ENCODE measurements at regions not wholly inside any gene's neighbourhood (a gene's known extent, or its start where the extent isn't known, plus 50 kb on each side); places are given as distances from the start of the nearest gene placed in this dataset.

GRCh38 chr1:37131281-37131680, 97.0 kb upstream of the GRIK3 start:
- Histone ChIP-seq H3K4me3 (no peak overlapping the region), H3K36me3 (no peaks in the 10 kb centered on the region), H3K27me3 (peaks cover 0 to 35% (median 5%) of the 10 kb centered on the region in 3 donors), H3K27ac (no peak overlapping the region), H3K9me3 (no peaks in the 10 kb centered on the region), H3K4me1 (no peaks in the 10 kb centered on the region)
- intact Hi-C loops (cut with DNase I) = no loop called here
- TF ChIP-seq EP300 (IDR thresholded peaks at IDR 0.05) = no peak
- no peak for TF ChIP-seq POLR2A (IDR thresholded peaks at IDR 0.05)
- no peak for TF ChIP-seq POLR2AphosphoS5 (IDR thresholded peaks at IDR 0.05)
- no peak for TF ChIP-seq CTCF (IDR thresholded peaks at IDR 0.05)
- no peak for DNase-seq
- 34 to 64% methylated on average over 5 of the region's 5 CpGs for WGBS, 2 donors

- H3K27ac ChIP-seq = no peak overlapping the region
- intact Hi-C loops (cut with DNase I) = no loop called here
- H3K27me3 ChIP-seq = peaks cover 0 to 37% (median 5%) of the 10 kb centered on the region in 3 donors
- 70 to 73% methylated on average over 19 of the region's 19 CpGs for WGBS, 2 donors
- H3K36me3 ChIP-seq = no peaks in the 10 kb centered on the region
- TF ChIP-seq POLR2AphosphoS5 (IDR thresholded peaks at IDR 0.05) (no peak), POLR2A (IDR thresholded peaks at IDR 0.05) (no peak), EP300 (IDR thresholded peaks at IDR 0.05) (no peak), CTCF (IDR thresholded peaks at IDR 0.05) (no peak)
- H3K9me3 ChIP-seq = no peaks in the 10 kb centered on the region
- no peak for DNase-seq
- no peaks in the 10 kb centered on the region for H3K4me1 ChIP-seq
- no peak overlapping the region for H3K4me3 ChIP-seq
Observed at GRCh38 chr1:37133276-37134145, 99.2 kb upstream of the GRIK3 start.

GRCh38 chr1:37134599-37134998, 100.3 kb upstream of the GRIK3 start:
- TF ChIP-seq POLR2AphosphoS5 (IDR thresholded peaks at IDR 0.05) = no peak
- no peak for TF ChIP-seq POLR2A (IDR thresholded peaks at IDR 0.05)
- no peak for TF ChIP-seq EP300 (IDR thresholded peaks at IDR 0.05)
- no peak for TF ChIP-seq CTCF (IDR thresholded peaks at IDR 0.05)
- Histone ChIP-seq H3K27me3 (peaks cover 0 to 37% (median 5%) of the 10 kb centered on the region in 3 donors), H3K36me3 (no peaks in the 10 kb centered on the region), H3K4me3 (no peak overlapping the region), H3K27ac (no peak overlapping the region), H3K9me3 (no peaks in the 10 kb centered on the region), H3K4me1 (no peaks in the 10 kb centered on the region)
- intact Hi-C loops (cut with DNase I) = no loop called here
- 76 to 78% methylated on average over 4 of the region's 4 CpGs for WGBS, 2 donors
- no peak for DNase-seq

- Histone ChIP-seq H3K27me3 (peaks cover 0 to 37% (median 5%) of the 10 kb centered on the region in 3 donors), H3K27ac (no peak overlapping the region), H3K4me1 (no peaks in the 10 kb centered on the region), H3K36me3 (no peaks in the 10 kb centered on the region), H3K4me3 (no peak overlapping the region), H3K9me3 (no peaks in the 10 kb centered on the region)
- TF ChIP-seq POLR2A (IDR thresholded peaks at IDR 0.05) (no peak), CTCF (IDR thresholded peaks at IDR 0.05) (no peak), EP300 (IDR thresholded peaks at IDR 0.05) (no peak), POLR2AphosphoS5 (IDR thresholded peaks at IDR 0.05) (no peak)
- 75 to 76% methylated on average over 8 of the region's 8 CpGs for WGBS, 2 donors
- DNase-seq = no peak
- intact Hi-C loops (cut with DNase I) = no loop called here
Observed at GRCh38 chr1:37135032-37135431, 100.7 kb upstream of the GRIK3 start.

Measured in sigmoid colon (tissue), 6 donors.